IPS DF 4.7 (cell line): ENCODE measurements at regions not wholly inside any gene's neighbourhood (a gene's known extent, or its start where the extent isn't known, plus 50 kb on each side); places are given as distances from the start of the nearest gene placed in this dataset.
"Not testable (repeated sequence)": the region's sequence is repeated elsewhere in the genome, so short reads cannot be mapped to it uniquely, and the experiment has no call there.

Experiments
- DNase-seq: peaks from one replicate; pipeline ENCODE4 v3.0.0-alpha.2; 2013; ENCODE audit warnings: low spot score; ENCODE audit errors: extremely low read depth

DNA sequence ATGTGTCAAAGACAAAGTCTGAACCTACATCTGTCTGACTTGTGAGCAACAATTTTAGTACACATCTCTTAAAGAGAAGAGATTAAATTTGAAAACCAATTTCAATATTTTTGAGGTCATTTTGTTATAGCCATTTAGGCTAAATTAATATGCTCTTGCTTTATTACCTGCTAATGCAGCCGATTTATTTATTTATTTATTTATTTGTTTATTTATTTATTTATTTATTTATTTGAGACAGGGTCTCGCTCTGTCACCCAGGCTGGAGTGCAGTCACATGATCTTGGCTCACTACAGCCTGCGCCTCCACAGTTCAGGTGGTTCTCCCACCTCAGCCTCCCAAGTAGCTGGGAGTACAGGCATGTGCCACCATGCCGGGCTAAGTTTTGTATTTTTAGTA is 232.7 kb upstream of the CHD1 start:
- DNase-seq = not testable (repeated sequence)

DNA sequence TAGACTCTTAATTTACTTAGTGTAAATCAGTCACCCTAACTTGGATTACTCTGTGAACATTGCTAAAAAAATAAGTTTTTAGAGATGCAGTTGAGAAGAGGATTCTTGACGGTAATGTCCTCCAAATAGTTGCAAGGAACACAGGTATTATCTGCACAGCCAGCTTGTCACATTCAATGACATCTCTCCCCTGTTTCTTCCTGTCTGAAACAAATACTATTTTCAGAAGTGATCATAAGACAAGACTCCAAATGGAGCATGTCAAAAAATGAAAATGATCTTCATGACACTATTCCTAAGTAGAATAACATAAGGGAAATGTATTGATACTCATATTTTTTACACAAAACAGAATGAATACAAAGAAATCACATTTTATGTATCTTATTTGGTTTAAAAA is 227.9 kb upstream of the CHD1 start:
- no peak for DNase-seq

DNA sequence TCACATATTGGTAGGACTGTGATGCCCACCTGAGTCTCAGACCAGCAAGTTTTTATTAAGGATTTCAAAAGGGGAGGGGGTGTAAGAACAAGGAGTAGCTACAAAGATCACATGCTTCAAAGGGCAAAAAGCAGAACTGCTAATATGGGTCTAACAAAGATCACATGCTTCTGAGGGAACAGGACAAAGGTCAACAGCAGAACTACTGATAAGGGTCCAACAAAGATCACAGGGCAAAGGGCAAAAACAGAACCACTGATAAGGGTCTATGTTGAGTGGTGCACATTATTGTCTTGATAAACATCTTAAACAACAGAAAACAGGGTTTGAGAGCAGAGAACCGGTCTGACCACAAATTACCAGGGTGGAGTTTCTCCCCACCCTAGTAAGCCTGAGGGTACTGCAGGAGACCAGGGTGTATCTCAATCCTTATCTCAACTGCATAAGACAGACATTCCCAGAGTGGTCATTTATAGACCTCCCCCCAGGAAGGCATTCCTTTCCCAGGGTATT is 214.5 kb upstream of the CHD1 start:
- not testable (repeated sequence) for DNase-seq

DNA sequence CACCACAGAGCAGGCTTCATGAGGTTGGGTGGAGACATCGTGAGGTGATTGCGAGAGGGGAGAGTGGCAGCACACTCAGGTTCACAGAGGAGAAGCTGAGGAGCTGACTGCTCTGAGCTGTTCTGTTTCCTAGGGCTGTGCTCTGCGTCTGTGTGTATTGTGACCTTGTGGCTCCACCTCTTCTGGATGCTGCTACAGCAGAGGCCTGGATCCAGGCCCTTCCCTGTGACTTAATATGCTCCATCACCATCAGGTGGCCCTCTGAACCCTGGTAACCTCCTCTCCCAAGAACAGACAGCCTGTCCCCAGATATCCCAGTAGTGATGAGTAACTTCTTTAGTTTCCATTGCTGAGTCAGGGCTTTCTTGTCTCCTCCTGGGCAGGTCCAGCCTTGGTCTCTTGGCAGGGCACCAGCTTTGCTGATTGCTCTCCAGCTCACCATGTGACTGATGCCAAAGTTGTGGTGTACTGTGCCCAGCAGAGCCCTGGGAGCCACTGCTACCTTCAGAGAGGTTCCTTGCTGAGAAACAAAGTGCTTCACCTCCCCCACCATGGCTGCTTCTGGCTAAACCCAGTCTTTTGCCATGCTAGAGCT is 212.8 kb upstream of the CHD1 start:
- no peak for DNase-seq

DNA sequence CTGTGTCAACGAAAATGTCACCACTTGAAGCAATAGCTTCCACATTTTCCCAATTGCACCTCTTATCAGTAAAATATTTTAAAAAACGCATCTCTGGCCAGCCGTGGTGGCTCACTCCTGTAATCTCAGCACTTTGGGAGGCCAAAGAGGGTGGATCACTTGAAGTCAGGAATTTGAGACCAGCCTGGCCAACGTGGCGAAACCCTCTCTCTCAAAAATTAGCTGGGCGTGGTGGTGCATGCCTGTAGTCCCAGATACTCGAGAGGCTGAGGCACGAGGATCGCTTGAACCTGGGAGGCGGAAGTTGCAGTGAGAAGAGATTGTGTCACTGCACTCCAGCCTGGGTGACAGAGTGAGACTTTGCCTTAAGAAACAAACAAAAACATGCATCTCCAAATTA is 210.1 kb upstream of the CHD1 start:
- DNase-seq = no peak

DNA sequence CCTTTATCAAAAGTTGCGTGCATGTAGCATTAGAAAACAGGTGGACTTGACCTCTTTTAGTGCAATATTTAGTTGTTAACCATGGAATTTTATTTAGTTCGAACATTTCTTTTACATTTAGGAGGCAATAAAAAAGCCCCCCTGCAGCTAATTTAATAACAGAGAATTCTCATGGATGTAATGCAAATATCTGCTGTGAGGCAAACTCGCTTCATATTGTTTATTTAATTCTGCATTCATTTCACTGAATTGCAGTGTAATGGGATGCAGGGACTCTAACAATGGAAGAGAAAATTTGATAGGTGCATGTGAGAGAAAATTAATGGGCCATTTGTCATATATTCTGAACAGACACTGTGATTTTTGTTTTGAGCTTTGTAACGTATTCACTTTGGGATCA is 205.1 kb upstream of the CHD1 start:
- DNase-seq = no peak

DNA sequence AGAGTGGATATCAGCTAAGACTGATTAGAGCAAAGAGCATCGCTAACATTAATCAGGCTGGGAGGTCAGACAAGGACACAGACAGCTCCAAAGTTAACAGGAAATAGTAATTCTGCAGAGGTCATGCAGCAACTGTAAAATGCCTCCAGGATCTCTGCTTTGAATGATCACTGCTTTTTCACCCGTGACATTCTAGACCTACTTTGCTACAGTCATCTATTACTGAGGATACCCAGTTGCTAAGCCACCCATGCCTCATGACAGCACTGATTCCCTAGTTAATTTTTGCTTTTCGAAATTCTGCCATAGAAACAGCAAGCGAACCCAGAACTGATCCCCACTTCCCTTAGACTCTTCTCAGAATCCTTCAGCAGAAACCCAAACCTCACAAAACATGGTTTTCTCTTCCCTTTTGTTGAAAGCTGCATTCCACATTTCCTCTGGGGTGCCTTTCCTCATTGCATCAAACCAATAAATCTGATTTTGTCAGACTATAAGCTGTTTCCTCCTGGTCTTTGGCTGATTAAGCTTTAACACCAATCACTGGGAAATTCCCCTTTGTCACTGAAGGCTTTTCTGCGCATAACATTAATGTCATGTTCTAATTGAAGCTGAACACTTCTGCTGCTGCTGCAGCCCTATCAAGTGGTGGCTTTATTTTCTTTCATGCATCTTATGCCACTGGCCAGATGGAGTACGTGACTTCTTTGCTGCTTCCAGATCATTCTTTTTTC is 201.1 kb upstream of the CHD1 start:
- DNase-seq = no peak

DNA sequence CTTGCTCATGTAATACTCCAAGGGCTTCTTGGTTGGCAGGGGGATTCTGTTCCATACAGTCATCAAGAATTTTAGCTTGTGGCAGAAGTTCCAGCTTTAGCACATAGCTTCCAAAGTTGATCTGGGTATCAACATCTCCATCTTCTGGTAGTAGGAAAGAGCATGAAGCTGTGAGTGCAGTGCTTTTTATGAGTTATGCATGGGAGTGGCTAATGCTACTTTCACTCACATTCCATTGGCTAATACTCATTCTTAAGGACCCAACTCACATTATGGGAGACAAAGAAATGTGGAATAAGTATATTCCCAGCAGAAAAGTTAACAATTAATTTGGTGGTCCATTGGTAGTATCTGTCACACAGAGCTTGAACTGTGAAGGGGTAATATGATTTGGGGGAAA is 194.2 kb upstream of the CHD1 start:
- no peak for DNase-seq

DNA sequence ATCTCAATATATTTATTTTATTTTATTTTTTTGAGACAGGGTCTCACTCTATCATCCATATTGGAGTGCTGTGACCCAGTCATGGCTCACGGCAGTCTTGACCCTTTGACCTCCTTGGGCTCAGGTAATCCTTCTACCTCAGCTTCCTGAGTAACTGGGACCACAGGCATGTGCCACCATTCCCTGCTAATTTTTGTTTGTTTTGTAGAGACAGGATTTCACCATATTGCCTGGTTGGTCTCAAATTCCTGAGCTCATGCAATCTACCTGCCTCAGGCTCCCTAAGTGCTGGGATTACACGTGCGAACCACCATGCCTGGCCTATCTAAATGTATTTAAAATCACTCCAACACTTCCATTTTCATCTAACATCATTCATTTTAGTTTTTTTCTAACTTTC is 190.5 kb upstream of the CHD1 start:
- DNase-seq = no peak

DNA sequence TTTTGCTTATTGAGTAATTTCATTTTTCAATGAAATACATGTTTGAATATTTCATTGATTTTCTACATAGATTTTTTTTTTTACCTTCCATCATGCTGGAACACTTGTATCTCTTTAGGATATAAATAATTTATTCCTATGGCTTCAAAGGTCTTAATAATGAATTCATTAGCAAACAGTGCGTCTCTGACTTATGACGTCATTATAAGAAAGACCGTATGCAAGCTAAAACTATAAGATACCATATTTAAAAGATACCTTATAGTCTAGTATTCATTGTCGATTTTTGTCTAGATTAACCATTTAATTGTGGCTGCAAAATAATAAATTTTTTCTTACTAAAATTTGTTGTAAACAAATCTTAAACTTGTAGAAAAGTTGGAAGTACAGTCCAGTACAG is 187.7 kb upstream of the CHD1 start:
- no peak for DNase-seq

DNA sequence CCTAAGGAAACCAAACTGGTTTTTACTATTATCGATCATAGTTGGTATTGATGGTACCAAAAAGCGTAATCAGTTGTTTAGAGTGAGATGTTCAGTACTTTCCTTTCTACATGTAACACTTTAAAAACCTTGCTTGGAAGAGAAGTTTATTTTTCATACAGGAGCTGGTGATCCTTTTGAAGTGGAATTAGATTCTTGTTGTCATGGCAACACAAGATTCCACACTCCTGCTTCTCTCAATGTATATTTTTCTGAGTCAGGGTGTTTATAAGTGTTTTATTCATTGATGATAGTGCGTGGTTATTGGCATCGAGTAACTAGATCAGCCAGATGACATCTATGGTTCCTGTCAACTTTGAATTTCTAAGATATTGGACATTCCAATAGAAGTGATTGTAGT is 181.1 kb upstream of the CHD1 start:
- no peak for DNase-seq

DNA sequence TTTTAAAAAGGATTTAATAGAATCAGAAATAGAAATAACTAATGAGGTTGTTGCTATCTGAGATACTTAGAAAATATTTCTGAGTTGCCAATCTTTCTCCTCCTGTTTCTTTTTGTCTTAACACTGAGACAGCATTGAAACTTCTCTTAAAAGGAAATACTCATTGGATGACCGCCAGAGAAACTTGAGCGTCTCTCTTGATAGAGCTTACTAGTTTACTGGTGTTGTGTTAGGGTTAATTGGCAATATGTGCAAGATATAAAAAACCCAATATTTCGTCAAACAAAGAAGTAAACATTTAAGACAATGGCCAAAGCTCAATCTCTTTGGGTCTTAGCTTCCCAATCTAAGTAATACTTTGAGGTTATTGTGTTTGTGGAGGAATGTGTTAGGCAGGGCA is 176.4 kb upstream of the CHD1 start:
- DNase-seq = no peak

DNA sequence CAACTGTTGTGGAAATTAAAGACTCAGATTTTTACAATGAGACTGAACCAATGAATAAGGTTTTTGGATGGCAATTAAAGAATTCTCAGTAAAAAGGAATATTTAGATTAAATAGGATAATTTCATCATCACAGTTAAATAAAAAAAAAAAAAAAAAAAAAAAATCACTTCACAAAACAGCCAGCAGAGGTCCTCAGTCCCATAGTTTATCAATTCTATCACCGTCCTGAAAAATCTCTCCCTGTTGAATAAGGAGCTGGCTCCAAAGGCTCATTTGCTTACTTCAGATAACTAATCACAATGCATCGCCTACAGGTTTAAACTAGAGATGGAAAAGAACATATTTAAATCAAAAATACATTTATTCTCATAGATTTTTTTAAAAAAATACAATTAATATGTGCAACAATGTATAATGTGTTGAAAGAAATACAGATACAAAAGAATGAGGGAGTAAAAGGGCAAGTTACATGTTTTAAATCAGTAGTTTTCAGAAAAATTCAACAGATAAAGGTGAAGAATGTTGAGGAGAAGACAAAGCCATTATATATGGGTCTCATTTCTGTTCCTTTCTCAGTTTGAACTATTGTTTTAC is 175.8 kb upstream of the CHD1 start:
- DNase-seq = peak; percentile 28

DNA sequence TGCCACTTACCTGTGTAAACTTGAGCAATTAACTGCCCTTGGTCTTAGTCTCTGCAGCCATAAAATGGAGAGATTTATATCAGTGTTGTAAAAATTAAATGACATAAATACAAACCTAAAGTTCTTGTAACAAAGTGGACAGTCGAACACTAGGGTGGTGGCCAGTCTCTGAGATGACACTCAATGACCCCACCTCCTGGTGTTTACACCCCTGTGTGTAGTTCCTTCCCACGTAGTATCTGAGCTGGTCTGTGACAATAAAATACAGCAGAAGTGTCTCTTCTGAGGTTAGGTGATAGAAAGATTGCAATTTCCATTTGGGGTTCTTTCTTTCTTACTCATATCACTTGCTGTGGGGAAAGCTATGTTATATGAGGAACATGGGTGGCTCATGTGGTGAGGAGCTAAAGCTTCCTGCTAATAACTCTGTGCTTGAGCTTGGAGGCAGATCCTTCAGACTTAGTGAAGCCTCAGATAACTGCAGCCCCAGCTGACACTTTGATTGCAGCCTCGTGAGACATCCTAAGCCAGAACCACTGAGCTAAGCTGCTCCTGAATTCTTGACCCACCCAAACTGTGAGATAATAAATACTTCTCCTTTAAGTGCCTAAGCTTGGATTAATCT is 173.4 kb upstream of the CHD1 start:
- DNase-seq = no peak

DNA sequence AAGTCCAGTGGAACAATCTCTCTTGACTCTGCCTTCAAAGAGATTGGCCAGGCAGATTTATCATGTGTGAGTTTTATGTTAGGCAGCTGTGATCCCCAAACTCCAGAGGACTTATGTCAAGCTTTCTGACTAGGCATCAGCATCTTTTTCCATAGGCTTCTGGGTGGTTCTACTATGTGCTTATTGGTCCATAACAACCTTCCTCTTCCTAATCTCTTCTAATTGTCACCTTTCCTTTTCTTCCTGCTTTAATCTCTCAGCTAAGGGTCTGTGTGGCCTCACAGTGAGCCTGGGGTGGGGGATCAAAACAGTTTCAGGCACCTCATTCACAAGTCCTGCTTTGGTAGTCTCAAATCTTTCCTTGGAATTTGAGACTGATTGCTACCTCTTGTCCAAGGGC is 170.9 kb upstream of the CHD1 start:
- DNase-seq = no peak

DNA sequence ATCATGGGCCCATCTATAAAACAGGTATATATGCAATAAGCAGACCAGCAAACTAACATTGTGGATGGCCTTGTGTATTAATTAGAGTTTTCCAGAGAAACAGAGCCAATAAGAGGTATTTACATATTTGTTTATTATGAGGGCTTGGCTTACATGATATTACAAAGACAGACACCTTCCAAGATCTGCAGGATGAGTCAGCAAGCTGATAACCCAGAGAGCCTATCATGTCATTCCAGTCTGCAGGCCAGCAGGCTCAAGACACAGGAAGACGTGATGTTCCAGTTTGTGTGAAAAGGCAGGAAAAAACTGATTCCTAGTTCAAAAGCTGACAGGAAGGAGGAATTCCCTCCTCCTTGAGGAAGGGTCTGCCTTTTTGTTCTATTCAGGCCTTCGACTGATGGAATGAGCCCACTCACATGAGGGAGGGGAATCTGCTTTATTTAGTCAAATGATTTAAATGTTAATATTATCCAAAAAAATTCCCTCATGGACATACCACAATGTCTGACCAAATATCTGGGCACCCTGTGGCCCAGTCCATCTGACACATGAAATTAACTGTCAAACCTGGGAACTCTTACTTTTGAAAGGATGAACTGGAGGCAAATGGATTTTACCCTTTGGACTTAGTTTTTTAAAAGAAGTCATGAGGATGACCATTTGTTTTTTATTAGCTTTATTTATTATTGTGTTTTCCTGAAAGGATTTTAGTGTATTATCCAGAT is 161.2 kb upstream of the CHD1 start:
- no peak for DNase-seq

DNA sequence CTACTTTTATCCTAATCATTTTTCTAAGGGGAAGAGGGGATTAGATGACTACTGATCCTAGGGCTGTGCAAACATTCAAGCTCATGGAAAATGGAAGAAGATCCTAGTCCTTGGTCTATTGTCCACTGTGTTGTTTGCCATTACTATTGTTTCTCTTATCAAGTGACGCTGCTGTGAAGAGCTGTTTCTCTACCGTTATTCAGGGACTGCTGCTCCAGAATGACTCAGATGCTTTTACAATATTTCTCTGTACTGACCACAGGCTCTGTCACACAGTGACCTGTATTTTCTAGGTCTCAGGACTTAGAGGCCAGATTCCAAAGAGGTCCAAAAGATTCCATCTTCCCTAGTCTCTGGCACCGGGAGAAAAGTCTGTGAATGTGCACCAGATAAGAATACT is 159.5 kb upstream of the CHD1 start:
- no peak for DNase-seq

DNA sequence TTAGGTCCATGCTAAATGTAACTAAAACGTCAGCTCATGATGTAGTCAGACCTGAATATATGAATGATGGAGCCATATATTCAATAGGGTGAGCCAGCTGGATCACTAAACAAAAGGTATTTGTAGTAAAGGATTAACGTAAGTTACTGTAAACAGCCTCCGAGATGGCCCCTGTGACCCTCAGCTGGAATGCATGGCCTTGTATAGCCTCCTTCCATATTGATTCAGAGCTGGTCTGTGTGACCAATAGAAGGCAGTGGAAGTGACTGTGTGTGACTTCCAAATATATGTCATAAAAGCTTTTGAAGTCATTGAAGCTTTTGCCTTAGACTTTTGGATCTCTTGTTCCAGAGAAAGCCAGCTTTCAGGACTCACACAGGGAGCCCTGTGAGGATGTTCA is 154.4 kb upstream of the CHD1 start:
- no peak for DNase-seq

DNA sequence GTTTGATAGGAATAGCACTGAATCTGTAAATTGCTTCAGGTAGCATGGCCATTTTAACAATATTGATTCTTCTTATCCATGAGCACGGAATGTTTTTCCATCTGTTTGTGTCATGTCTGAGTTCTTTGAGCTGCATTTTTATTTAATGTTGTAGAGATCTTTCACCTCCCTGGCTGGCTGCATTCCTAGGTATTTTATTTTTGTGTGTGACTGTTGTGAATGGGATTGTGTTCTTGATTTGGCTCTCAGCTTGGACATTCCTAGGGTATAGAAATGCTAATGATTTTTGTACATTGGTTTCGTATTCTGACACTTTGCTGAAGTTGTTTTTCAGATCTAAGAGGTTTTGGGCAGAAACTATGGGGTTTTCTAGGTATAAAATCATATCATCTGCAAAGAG is 152.9 kb upstream of the CHD1 start:
- DNase-seq = no peak

DNA sequence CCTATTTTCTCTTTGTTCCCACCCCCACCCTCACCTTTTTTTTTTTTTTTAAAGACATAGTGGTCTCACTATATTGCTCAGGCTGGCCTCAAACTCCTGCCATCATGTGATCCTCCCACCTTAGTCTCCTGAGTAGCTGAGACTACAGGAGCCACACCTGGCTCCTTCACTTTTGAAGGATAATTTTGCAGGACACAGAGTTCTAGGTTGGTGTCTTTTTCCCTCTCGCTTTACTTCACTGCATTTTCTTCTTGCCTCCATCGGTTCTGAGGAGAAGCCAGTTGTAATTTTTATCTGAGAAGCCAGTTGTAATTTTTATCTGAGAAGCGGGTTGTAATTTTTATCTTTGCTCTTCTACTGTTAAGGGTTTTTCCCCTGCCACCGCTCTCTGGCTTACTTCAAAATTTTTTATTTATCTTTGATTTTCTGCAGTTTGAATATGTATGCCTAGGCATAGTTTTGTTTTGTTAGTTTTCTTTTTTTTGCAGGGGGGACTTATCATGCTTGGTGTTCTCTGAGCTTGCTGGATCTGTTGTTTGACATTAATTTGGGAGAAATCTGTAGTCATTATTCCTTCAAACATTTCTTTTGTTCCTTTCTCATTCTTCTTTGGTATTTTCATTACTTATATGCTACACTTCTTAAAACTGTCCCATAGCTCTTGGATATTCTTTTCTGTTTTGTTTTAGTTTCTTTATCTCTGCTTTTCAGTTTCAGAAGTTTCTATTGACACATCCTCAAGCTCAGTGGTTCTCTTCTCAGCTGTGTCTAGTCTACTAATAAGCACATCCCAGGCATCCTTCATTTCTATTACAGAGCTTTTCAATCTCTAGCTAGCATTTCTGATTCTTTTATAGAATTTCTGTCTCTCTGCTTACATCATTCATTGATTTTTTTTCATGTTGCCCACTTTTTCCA is 148.2 kb upstream of the CHD1 start:
- DNase-seq = no peak

DNA sequence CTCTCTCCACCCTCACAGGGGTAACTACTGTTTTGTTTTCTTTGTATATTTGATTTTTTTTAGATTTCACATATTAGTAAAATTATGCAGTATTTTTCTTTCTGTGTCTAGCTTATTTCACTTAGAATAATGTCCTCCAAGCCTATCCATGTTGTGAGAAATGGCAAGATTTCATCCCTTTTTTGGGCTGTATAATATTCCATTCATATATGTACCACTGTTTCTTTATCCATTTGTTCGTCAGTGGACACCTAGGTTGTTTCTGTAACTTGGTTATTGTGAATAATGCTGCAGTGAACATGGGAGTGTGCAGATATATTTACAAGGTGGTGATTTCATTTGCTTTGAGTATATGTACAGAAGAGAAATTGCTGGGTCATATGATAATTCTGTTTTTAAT is 144.0 kb upstream of the CHD1 start:
- no peak for DNase-seq
